Transverse colon (tissue), 4 donors: ENCODE measurements at regions not wholly inside any gene's neighbourhood (a gene's known extent, or its start where the extent isn't known, plus 50 kb on each side); places are given as distances from the start of the nearest gene placed in this dataset.

Experiments used
- DNase-seq: peaks from one replicate; pipeline ENCODE4 v3.0.0-alpha.2; 2019
- H3K27ac ChIP-seq, 4 donors: fragments of 200-600 bp; sonication (generic); 2 replicates each; pipeline ENCODE4 v1.5.1; 2016 to 2018; ENCODE audit warnings: inconsistent platforms in 4 of 4
- H3K27me3 ChIP-seq: fragments of 200-600 bp; sonication (generic); 2 replicates; pipeline ENCODE4 v1.5.1; 2017; ENCODE audit warnings: inconsistent platforms
- H3K36me3 ChIP-seq, 4 donors: fragments of 200-600 bp; sonication (generic); 2 replicates each; pipeline ENCODE4 v1.5.1; 2017 to 2019; ENCODE audit warnings: inconsistent platforms in 4 of 4
- H3K4me1 ChIP-seq, 4 donors: fragments of 200-600 bp; sonication (generic); 2 replicates each; pipeline ENCODE4 v1.5.1; 2017 to 2020; ENCODE audit warnings: inconsistent platforms in 4 of 4
- H3K4me3 ChIP-seq, 4 donors: fragments of 200-600 bp; sonication (generic); 1 replicate in 1 of 4; 2 replicates in 3 of 4; pipeline versions ENCODE4 v1.5.1 to v1.6.1; 2017 to 2019; ENCODE audit warnings: inconsistent platforms in 4 of 4
- H3K9me3 ChIP-seq, 2 donors: fragments of 200-600 bp; sonication (generic); 2 replicates each; pipeline ENCODE4 v1.5.1; 2017 to 2019; ENCODE audit warnings: inconsistent platforms in 2 of 2
- CTCF ChIP-seq, 5 experiments: fragments of 200-600 bp in 3 of 5; fragments of 450-650 bp in 2 of 5; sonication (generic) in 3 of 5; IDR thresholded peaks; 1 replicate in 2 of 5; 2 replicates in 3 of 5; pipeline ENCODE4 v1.5.1; 2016 to 2017; ENCODE audit warnings: antibody characterized with exemption in 5 of 5, inconsistent platforms in 3 of 5, mild to moderate bottlenecking in 2 of 5, moderate library complexity in 1 of 5
- EP300 ChIP-seq: sonication (generic); formaldehyde crosslinking; IDR thresholded peaks from one replicate; pipeline ENCODE4 v1.6.1; 2017; ENCODE audit warnings: antibody characterized with exemption, low read depth
- POLR2A ChIP-seq: fragments of 450-650 bp; IDR thresholded peaks from one replicate; pipeline ENCODE4 v1.6.1; 2016; ENCODE audit warnings: antibody characterized with exemption, mild to moderate bottlenecking, moderate library complexity
- POLR2AphosphoS5 ChIP-seq, 3 donors: sonication (generic); formaldehyde crosslinking; IDR thresholded peaks; one replicate each; pipeline ENCODE4 v1.6.1; 2016; ENCODE audit warnings: antibody characterized with exemption in 3 of 3
- WGBS, 2 donors: methylation state at CpG; one replicate each; pipeline ENCODE4 v1.1.5; 2018; ENCODE audit warnings: low coverage in 1 of 2; 5-methylcytosine and 5-hydroxymethylcytosine counted together
- in situ Hi-C, 4 donors: fragments of 200-750 bp; cut with MboI; loops; one replicate each; pipeline versions ENCODE4 v1.15.0 to v1.15.1; 2017; ENCODE audit warnings: low sequenced_read_pairs in 3 of 4, low pct_ligation_motif_present in 1 of 4, low pct_unique_long_range_greater_than_20kb in 1 of 4
- intact Hi-C: fragments of 100-400 bp; cut with DNase I; formaldehyde crosslinking; loops from one replicate; pipeline ENCODE4 v1.15.1; 2023; ENCODE audit warnings: low total_unique reads

- Histone ChIP-seq H3K27me3 (no peaks in the 10 kb centered on the region), H3K4me1 (peaks cover 0 to 40% (median 19%) of the 10 kb centered on the region in 4 donors), H3K9me3 (no peaks in the 10 kb centered on the region), H3K36me3 (no peaks in the 10 kb centered on the region), H3K4me3 (no peak overlapping the region), H3K27ac (peak overlapping the region; percentile 2 to 51 (median 18))
- in situ Hi-C loops (no loop called here), intact Hi-C loops (no loop called here)
- no peak for TF ChIP-seq POLR2A
- peak in 1 of 3 donors; percentile 42 for TF ChIP-seq POLR2AphosphoS5 (IDR thresholded peaks at IDR 0.05)
- peak; percentile 43 for DNase-seq
- WGBS, 2 donors = 44 to 51% methylated on average over 2 to 4 of the region's 4 CpGs
Observed at GRCh38 chr2:198815626-198816025, 642.1 kb downstream of the SATB2 start.

GRCh38 chr2:198811198-198811597 is 646.5 kb downstream of the SATB2 start:
- DNase-seq = no peak
- H3K4me1 ChIP-seq = peaks cover 0 to 15% (median 6%) of the 10 kb centered on the region in 4 donors
- TF ChIP-seq POLR2AphosphoS5 (IDR thresholded peaks at IDR 0.05) = no peak
- TF ChIP-seq EP300 = no peak
- TF ChIP-seq CTCF (IDR thresholded peaks at IDR 0.05) = no peak
- no peak for TF ChIP-seq POLR2A
- peak overlapping the region; percentile 20 to 63 (median 50) for H3K27ac ChIP-seq
- H3K27me3 ChIP-seq = no peaks in the 10 kb centered on the region
- H3K4me3 ChIP-seq = no peak overlapping the region
- intact Hi-C loops = no loop called here
- H3K9me3 ChIP-seq = no peaks in the 10 kb centered on the region
- WGBS, 2 donors = 44 to 62% methylated on average over 3 of the region's 3 CpGs
- H3K36me3 ChIP-seq = no peaks in the 10 kb centered on the region
- in situ Hi-C loops = no loop called here

- WGBS, 2 donors = 85% methylated on average over 3 of the region's 3 CpGs
- H3K36me3 ChIP-seq = no peaks in the 10 kb centered on the region
- no peaks in the 10 kb centered on the region for H3K27me3 ChIP-seq
- DNase-seq = no peak
- no peak for TF ChIP-seq CTCF (IDR thresholded peaks at IDR 0.05)
- no peak for TF ChIP-seq POLR2AphosphoS5 (IDR thresholded peaks at IDR 0.05)
- TF ChIP-seq EP300 = no peak
- no peak for TF ChIP-seq POLR2A
- in situ Hi-C loops = no loop called here
- H3K4me1 ChIP-seq = peaks cover 0 to 11% (median 4%) of the 10 kb centered on the region in 4 donors
- H3K4me3 ChIP-seq = no peak overlapping the region
- H3K27ac ChIP-seq = no peak overlapping the region
- intact Hi-C loops = no loop called here
- H3K9me3 ChIP-seq = no peaks in the 10 kb centered on the region
Observed at GRCh38 chr2:198809976-198810375, 647.8 kb downstream of the SATB2 start.

GRCh38 chr2:198807131-198807530 is 650.6 kb downstream of the SATB2 start:
- no peaks in the 10 kb centered on the region for H3K36me3 ChIP-seq
- no peaks in the 10 kb centered on the region for H3K9me3 ChIP-seq
- H3K27ac ChIP-seq = no peak overlapping the region
- in situ Hi-C loops (no loop called here), intact Hi-C loops (no loop called here)
- no peak for TF ChIP-seq EP300
- TF ChIP-seq CTCF (IDR thresholded peaks at IDR 0.05) = no peak
- TF ChIP-seq POLR2A = no peak
- no peak for TF ChIP-seq POLR2AphosphoS5 (IDR thresholded peaks at IDR 0.05)
- H3K27me3 ChIP-seq = no peaks in the 10 kb centered on the region
- DNase-seq = no peak
- no peak overlapping the region for H3K4me3 ChIP-seq
- 78 to 95% methylated on average over 2 of the region's 2 CpGs for WGBS, 2 donors
- H3K4me1 ChIP-seq = peaks cover 0 to 11% (median 4%) of the 10 kb centered on the region in 4 donors

GRCh38 chr2:198795419-198795818 is 662.3 kb downstream of the SATB2 start:
- Histone ChIP-seq H3K27ac (peak overlapping the region; percentile 36 to 65 (median 59)), H3K4me1 (peaks cover 0 to 18% (median 9%) of the 10 kb centered on the region in 4 donors), H3K27me3 (no peaks in the 10 kb centered on the region), H3K9me3 (no peaks in the 10 kb centered on the region), H3K36me3 (no peaks in the 10 kb centered on the region), H3K4me3 (no peak overlapping the region)
- TF ChIP-seq POLR2AphosphoS5 (IDR thresholded peaks at IDR 0.05) (peak in 1 of 3 donors; percentile 53), POLR2A (no peak)
- intact Hi-C loops (no loop called here), in situ Hi-C loops (no loop called here)
- DNase-seq = no peak
- 59 to 69% methylated on average over 2 of the region's 2 CpGs for WGBS, 2 donors
